ENCODE measurements at regions not wholly inside any gene's neighbourhood (a gene's known extent, or its start where the extent isn't known, plus 50 kb on each side); places are given as distances from the start of the nearest gene placed in this dataset.
"Not testable (repeated sequence)": the region's sequence is repeated elsewhere in the genome, so short reads cannot be mapped to it uniquely, and the experiment has no call there.

GRCh38 chr14:43361751-43362150, 1145.3 kb downstream of the FSCB start:
- DNase-seq = no peak

DNA sequence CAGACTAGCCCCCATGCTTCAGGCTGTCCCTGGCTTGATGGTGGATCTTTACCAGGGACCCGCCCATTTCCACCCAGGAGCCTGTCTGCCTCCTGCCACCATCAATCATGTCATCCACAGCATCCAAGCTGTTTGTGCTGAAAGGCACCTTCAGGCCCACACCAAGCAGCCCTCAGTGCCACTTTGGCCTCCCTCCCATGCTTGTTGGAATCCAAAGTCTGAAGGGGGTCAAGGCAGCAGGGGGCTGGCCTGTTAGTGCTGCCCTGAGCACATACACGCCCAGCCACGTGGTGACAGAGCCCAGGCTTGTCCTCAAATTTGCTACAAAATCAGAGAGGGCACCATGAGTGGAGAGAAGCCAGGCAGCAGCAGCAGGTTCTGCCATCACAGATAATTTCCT, 1146.8 kb downstream of the FSCB start:
- DNase-seq = no peak

DNA sequence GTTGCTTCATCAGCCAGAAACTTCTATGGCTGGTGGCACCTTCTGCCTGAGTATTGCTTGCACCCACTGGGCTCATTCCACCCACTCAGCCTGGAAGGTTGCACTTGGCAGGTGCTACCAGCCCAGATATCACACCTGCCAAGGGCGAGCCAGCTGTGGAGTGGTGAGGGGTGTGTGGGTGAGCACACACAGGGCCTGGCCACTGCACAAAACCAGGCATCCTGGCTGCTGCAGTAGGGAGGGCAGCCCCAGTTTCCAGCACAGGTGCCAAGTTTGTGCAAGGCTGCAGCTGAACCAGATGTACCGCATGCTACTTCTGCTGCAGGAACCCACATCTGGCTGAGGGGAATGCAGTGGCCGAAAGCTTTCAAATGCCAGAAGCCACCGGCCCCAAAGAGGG, 1147.8 kb downstream of the FSCB start:
- DNase-seq = no peak

- no peak for DNase-seq
Measured at GRCh38 chr14:43356979-43357545, 1150.0 kb downstream of the FSCB start.

DNA sequence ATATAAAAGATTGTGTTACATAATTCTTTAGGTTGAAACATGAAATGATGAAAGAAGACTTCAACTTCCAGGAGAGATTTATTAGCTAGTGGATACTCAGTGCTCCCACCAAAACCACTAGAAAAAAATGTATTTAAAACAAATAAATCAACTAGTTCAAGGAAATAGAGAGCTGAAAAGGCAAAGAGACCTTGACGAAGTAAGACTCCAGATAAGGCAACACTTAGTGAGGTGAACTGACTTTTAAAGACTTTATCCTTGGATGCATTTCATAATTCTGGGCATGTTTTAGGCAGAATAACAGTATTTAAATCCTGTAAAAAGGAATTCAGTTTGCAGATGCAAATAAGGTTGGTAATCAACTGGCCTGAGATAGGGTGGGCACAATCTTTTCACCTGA, 1150.7 kb downstream of the FSCB start:
- DNase-seq = no peak

GRCh38 chr14:43341921-43342320, 1165.2 kb downstream of the FSCB start:
- no peak for DNase-seq

DNA sequence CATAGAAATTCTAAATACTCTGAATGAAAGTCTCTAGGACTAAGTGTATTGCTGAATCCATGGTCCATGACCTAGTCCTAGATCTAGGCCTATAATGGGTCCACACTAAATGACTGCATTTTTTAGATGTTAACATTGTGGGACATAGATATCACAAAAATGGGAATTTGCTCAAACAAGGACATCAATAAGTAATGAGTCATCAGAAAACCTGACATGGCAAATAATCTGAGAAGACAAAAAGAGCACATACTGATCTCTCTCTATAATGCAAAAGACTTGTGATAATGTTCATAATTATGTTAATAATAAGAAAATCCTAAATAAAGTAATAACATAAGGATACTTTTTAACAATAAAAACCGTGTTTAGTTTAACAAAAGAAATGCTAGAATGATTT, 1168.4 kb downstream of the FSCB start:
- no peak for DNase-seq

GRCh38 chr14:43336351-43336750, 1170.7 kb downstream of the FSCB start:
- no peak for DNase-seq

DNA sequence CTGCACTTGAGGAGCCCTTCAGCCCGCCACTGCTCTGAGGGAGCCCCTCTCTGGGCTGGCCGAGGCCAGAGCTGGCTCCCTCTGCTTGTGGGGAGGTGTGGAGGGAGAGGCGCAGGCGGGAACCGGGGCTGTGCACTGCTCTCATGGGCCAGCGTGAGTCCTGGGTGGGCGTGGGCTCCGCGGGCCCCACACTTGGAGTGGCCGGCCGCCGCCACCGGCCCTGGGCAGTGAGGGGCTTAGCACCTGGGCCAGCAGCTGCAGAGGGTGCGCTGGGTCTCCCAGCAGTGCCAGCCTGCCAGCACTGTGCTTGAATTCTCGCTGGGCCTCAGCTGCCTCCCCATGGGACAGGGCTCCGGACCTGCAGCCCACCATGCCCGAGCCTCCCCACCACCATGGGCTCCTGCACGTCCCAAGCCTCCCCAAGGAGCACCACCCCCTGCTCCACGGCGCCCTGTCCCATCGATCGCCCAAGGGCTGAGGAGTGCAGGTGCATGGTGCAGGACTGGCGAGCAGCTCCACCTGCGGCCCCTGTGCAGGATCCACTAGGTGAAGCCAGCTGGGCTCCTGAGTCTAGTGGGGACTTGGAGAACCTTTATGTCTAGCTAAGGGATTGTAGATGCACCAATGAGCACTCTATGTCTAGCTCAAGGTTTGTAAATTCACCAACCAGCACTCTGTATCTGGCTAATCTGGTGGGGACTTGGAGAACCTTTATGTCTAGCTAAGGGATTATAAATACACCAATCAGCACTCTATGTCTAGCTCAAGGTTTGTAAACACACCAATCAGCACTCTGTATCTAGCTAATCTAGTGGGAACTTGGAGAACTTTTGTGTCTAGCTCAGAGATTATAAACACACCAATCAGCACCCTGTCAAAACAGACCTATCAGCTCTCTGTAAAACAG, 1180.3 kb downstream of the FSCB start:
- DNase-seq = not testable (repeated sequence)

DNA sequence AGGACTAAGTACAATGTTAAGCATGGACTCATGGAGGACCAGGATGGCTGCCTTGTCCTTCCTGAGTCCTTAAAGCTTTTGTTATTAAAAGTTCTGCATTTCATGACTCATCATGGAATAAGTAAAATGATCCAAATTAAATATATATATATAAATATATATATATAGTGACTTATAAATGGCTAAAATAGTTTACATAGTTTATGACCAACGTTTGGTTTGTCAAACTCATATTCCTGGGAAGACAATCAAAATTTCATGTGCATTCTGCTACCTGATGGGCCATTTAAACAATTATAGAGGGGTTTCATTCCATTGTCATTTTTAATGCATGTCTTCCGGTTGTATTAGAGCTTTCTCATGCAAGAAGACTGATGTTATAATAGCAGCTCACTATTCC, 1190.7 kb downstream of the FSCB start:
- no peak for DNase-seq

- no peak for DNase-seq
Measured at GRCh38 chr14:43313719-43314118, 1193.4 kb downstream of the FSCB start.

- DNase-seq = no peak
Measured at GRCh38 chr14:43308421-43309110, 1198.5 kb downstream of the FSCB start.

DNA sequence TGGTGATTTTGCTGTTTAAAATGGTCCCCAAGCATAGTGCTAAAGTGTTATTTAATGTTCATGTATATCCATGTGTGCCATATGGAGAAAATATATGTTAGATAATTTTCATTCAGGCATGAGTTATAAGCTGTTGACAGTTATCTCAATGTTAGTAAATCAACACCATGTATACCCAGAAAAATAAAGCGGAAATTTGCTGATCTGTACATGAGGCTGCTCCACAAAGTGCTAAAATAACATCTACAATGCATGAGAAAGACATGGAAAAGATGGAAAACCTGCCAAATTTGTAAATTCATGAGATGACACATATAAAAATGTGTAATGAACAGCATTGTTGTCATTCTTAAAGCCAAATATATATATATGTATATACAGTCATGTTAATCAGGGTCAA, 1199.2 kb downstream of the FSCB start:
- DNase-seq = no peak

GRCh38 chr14:43306053-43306452, 1201.0 kb downstream of the FSCB start:
- no peak for DNase-seq

DNA sequence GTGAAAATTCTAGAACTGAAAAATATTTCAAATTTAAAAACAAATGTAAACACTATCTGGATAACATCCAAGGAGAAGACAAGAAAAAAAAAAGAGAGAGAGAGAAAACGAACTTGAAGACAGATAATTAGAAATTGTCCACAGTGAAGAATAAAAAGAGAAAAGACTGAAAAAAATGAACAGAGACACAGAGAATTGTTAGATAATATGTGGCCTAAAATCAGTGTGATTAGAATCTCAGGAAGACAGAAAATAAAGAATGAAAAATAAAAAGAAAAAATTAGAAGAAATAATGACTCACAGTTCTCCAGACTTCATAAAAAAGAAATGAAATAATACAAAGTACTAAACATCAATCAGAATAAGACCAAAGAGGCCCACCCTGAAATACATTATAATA, 1209.3 kb downstream of the FSCB start:
- no peak for DNase-seq

- DNase-seq = not testable (repeated sequence)
Measured at GRCh38 chr14:43296061-43296460, 1211.0 kb downstream of the FSCB start.

GRCh38 chr14:43285575-43285974, 1221.5 kb downstream of the FSCB start:
- DNase-seq = no peak

DNA sequence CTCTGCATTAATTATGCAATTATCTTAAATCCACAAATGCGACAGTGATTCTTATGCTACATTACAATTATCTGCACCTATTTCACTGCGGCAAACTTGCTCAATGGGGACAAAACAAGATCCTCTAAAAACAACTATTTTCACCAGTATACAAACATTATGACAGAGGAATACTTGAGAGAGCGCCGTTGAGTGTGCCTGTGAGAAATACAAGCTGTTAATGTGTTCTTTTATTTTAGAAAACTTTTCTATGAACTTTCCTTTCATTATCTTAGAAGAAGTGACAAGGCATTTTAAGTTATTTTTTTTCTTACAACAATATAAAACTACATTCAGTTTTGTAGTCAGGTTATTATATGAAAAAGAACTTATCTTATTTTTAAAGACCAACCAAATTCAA, 1247.0 kb downstream of the FSCB start:
- DNase-seq = no peak

- no peak for DNase-seq
Measured at GRCh38 chr14:43258396-43258795, 1248.7 kb downstream of the FSCB start.

DNA sequence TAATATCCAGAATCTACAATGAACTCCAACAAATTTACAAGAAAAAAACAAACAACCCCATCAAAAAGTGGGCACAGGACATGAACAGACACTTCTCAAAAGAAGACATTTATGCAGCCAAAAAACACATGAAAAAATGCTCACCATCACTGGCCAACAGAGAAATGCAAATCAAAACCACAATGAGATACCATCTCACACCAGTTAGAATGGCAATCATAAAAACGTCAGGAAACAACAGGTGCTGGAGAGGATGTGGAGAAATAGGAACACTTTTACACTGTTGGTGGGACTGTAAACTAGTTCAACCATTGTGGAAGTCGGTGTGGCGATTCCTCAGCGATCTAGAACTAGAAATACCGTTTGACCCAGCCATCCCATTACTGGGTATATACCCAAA, 1250.1 kb downstream of the FSCB start:
- DNase-seq = not testable (repeated sequence)

- no peak for DNase-seq
Measured at GRCh38 chr14:43252866-43253265, 1254.2 kb downstream of the FSCB start.

DNA sequence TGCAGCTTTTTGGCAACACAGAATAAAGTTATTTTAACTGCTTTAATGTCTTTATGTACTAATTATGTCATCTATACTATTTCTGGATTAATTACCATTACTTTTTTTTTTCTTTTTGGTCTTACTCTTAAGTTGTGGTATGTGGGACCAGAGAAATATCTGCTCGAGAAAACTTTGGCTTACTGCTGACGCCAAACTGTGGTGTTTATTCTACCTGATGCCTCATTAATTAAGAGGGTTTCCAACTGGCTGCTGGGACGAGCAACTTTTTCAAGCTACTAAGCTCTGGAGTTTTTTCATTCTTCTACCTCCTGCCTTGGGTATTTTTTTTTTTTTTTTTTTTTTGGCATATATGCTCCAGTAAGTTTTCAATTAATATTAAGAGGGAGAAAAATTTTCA, 1257.5 kb downstream of the FSCB start:
- DNase-seq = no peak

GRCh38 chr14:43249116-43249515, 1258.0 kb downstream of the FSCB start:
- peak in 1 of 2 experiments; percentile 2 for DNase-seq

DNA sequence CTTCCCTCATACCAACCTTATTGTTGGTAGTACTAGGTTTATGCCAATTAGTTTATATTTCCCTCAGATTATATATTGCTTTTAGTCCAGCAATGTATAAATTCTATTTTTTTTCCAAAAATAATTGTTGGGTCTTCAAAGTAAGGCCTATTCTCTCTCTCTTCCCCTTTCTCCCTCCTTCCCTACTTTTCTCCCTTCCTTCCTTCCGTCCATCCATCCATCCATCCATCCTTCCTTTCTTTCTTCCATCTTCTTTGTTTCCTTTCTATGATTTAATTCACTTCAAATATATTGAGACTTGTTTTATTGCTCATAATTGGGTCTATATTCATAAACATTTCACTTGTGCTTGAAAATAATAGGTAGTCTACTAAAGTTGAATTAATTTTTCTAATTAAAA, 1259.2 kb downstream of the FSCB start:
- DNase-seq = no peak
